ENCODE measurements at regions not wholly inside any gene's neighbourhood (a gene's known extent, or its start where the extent isn't known, plus 50 kb on each side); places are given as distances from the start of the nearest gene placed in this dataset.

- H3K9me3 Mint-ChIP-seq: peaks cover 18% of the 10 kb centered on the region
- Histone ChIP-seq H3K9me2 (ENCODE audit: insufficient read depth) (peaks cover 3% of the 10 kb centered on the region; the same call in 1 of the 2 replicates), H3K4me2 (no peak overlapping the region), H3K4me1 (ENCODE audit: insufficient read depth) (peaks cover 13% of the 10 kb centered on the region), H3F3A (replicated peaks; ENCODE audit: low read depth) (no peaks in the 10 kb centered on the region), H3K27me3 (ENCODE audit: insufficient read depth) (no peaks in the 10 kb centered on the region), H3K27ac (ENCODE audit: low read depth) (no peak overlapping the region), H4K20me1 (replicated peaks; ENCODE audit: insufficient read depth) (no peaks in the 10 kb centered on the region), H3K36me3 (ENCODE audit: insufficient read depth) (no peaks in the 10 kb centered on the region), H3K79me2 (replicated peaks; ENCODE audit: insufficient read depth) (no peaks in the 10 kb centered on the region), H3K4me3 (no peak overlapping the region), H2AFZ (0 out of 2 replicates have a peak overlapping the region, but pooled peaks have one; percentile 18)
- TF ChIP-seq, protein P1, sequence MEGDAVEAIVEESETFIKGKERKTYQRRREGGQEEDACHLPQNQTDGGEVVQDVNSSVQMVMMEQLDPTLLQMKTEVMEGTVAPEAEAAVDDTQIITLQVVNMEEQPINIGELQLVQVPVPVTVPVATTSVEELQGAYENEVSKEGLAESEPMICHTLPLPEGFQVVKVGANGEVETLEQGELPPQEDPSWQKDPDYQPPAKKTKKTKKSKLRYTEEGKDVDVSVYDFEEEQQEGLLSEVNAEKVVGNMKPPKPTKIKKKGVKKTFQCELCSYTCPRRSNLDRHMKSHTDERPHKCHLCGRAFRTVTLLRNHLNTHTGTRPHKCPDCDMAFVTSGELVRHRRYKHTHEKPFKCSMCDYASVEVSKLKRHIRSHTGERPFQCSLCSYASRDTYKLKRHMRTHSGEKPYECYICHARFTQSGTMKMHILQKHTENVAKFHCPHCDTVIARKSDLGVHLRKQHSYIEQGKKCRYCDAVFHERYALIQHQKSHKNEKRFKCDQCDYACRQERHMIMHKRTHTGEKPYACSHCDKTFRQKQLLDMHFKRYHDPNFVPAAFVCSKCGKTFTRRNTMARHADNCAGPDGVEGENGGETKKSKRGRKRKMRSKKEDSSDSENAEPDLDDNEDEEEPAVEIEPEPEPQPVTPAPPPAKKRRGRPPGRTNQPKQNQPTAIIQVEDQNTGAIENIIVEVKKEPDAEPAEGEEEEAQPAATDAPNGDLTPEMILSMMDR (conservative IDR thresholded peaks at IDR 0.05; ENCODE audit: low read depth in 2 of 2): no peak
- TF ChIP-seq, protein P2, sequence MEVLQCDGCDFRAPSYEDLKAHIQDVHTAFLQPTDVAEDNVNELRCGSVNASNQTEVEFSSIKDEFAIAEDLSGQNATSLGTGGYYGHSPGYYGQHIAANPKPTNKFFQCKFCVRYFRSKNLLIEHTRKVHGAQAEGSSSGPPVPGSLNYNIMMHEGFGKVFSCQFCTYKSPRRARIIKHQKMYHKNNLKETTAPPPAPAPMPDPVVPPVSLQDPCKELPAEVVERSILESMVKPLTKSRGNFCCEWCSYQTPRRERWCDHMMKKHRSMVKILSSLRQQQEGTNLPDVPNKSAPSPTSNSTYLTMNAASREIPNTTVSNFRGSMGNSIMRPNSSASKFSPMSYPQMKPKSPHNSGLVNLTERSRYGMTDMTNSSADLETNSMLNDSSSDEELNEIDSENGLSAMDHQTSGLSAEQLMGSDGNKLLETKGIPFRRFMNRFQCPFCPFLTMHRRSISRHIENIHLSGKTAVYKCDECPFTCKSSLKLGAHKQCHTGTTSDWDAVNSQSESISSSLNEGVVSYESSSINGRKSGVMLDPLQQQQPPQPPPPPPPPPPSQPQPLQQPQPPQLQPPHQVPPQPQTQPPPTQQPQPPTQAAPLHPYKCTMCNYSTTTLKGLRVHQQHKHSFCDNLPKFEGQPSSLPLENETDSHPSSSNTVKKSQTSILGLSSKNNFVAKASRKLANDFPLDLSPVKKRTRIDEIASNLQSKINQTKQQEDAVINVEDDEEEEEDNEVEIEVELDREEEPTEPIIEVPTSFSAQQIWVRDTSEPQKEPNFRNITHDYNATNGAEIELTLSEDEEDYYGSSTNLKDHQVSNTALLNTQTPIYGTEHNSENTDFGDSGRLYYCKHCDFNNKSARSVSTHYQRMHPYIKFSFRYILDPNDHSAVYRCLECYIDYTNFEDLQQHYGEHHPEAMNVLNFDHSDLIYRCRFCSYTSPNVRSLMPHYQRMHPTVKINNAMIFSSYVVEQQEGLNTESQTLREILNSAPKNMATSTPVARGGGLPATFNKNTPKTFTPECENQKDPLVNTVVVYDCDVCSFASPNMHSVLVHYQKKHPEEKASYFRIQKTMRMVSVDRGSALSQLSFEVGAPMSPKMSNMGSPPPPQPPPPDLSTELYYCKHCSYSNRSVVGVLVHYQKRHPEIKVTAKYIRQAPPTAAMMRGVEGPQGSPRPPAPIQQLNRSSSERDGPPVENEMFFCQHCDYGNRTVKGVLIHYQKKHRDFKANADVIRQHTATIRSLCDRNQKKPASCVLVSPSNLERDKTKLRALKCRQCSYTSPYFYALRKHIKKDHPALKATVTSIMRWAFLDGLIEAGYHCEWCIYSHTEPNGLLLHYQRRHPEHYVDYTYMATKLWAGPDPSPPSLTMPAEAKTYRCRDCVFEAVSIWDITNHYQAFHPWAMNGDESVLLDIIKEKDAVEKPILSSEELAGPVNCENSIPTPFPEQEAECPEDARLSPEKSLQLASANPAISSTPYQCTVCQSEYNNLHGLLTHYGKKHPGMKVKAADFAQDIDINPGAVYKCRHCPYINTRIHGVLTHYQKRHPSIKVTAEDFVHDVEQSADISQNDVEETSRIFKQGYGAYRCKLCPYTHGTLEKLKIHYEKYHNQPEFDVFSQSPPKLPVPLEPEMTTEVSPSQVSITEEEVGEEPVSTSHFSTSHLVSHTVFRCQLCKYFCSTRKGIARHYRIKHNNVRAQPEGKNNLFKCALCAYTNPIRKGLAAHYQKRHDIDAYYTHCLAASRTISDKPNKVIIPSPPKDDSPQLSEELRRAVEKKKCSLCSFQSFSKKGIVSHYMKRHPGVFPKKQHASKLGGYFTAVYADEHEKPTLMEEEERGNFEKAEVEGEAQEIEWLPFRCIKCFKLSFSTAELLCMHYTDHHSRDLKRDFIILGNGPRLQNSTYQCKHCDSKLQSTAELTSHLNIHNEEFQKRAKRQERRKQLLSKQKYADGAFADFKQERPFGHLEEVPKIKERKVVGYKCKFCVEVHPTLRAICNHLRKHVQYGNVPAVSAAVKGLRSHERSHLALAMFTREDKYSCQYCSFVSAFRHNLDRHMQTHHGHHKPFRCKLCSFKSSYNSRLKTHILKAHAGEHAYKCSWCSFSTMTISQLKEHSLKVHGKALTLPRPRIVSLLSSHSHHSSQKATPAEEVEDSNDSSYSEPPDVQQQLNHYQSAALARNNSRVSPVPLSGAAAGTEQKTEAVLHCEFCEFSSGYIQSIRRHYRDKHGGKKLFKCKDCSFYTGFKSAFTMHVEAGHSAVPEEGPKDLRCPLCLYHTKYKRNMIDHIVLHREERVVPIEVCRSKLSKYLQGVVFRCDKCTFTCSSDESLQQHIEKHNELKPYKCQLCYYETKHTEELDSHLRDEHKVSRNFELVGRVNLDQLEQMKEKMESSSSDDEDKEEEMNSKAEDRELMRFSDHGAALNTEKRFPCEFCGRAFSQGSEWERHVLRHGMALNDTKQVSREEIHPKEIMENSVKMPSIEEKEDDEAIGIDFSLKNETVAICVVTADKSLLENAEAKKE (CRISPR knock-in tag; IDR thresholded peaks at IDR 0.05): no peak
- TF ChIP-seq ZNF114 (CRISPR knock-in tag; IDR thresholded peaks at IDR 0.05) (no peak), JUNB (IDR thresholded peaks at IDR 0.05; ENCODE audit: unreplicated experiment) (no peak), CREB1 (CRISPR knock-in tag; IDR thresholded peaks at IDR 0.05; ENCODE audit: low read depth) (no peak), EZH2 (IDR thresholded peaks at IDR 0.05; ENCODE audit: low read depth, unreplicated experiment) (no peak), ZNF331 (CRISPR knock-in tag; IDR thresholded peaks at IDR 0.05; ENCODE audit: low read depth) (no peak), POLR2AphosphoS5 (IDR thresholded peaks at IDR 0.05; ENCODE audit: low read depth) (no peak), STAT1 (IDR thresholded peaks at IDR 0.05; ENCODE audit: unreplicated experiment) (no peak), NANOG (IDR thresholded peaks at IDR 0.05; ENCODE audit: borderline replicate concordance) (no peak), EZH2phosphoT487 (IDR thresholded peaks at IDR 0.05; ENCODE audit: unreplicated experiment) (no peak), ETS1 (IDR thresholded peaks at IDR 0.05) (no peak)
- TF ChIP-seq, protein P3, sequence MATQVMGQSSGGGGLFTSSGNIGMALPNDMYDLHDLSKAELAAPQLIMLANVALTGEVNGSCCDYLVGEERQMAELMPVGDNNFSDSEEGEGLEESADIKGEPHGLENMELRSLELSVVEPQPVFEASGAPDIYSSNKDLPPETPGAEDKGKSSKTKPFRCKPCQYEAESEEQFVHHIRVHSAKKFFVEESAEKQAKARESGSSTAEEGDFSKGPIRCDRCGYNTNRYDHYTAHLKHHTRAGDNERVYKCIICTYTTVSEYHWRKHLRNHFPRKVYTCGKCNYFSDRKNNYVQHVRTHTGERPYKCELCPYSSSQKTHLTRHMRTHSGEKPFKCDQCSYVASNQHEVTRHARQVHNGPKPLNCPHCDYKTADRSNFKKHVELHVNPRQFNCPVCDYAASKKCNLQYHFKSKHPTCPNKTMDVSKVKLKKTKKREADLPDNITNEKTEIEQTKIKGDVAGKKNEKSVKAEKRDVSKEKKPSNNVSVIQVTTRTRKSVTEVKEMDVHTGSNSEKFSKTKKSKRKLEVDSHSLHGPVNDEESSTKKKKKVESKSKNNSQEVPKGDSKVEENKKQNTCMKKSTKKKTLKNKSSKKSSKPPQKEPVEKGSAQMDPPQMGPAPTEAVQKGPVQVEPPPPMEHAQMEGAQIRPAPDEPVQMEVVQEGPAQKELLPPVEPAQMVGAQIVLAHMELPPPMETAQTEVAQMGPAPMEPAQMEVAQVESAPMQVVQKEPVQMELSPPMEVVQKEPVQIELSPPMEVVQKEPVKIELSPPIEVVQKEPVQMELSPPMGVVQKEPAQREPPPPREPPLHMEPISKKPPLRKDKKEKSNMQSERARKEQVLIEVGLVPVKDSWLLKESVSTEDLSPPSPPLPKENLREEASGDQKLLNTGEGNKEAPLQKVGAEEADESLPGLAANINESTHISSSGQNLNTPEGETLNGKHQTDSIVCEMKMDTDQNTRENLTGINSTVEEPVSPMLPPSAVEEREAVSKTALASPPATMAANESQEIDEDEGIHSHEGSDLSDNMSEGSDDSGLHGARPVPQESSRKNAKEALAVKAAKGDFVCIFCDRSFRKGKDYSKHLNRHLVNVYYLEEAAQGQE (IDR thresholded peaks at IDR 0.05; ENCODE audit: unreplicated experiment): no peak
- H3K36me3 Mint-ChIP-seq (ENCODE audit: low read depth): peaks cover 17% of the 10 kb centered on the region
- H3K4me3 Mint-ChIP-seq: no peak overlapping the region
- H3K27me3 Mint-ChIP-seq (ENCODE audit: insufficient read depth, low read depth, poor library complexity): peaks cover 2% of the 10 kb centered on the region
- H3K27ac Mint-ChIP-seq: no peak overlapping the region
- ATAC-seq (no peak), DNase-seq (ENCODE audit: low spot score) (no peak)
- peaks cover 14% of the 10 kb centered on the region; the same call in 2 of the 3 replicates for H3K4me1 Mint-ChIP-seq
These were observed 503.8 kb downstream of the TFAP2B start for GRCh38 chr6:51322505-51322904.
